SKM-1 (cell line): ENCODE measurements at regions not wholly inside any gene's neighbourhood (a gene's known extent, or its start where the extent isn't known, plus 50 kb on each side); places are given as distances from the start of the nearest gene placed in this dataset.
"Not testable (repeated sequence)": the region's sequence is repeated elsewhere in the genome, so short reads cannot be mapped to it uniquely, and the experiment has no call there.

Source experiments
- DNase-seq: peaks from one replicate; lab custom pipeline; 2025; ENCODE audit not compliant: unreplicated experiment; lab: John Stamatoyannopoulos, UW

- DNase-seq = no peak
Observed at GRCh38 chr16:5751216-5751615, 653.6 kb upstream of the EEF2KMT start.

- DNase-seq = not testable (repeated sequence)
Observed at GRCh38 chr16:5750439-5750838, 652.8 kb upstream of the EEF2KMT start.

GRCh38 chr16:5738586-5738985, 641.0 kb upstream of the EEF2KMT start:
- DNase-seq = no peak

GRCh38 chr16:5736209-5736930, 638.8 kb upstream of the EEF2KMT start:
- DNase-seq = no peak

GRCh38 chr16:5735444-5735843, 637.8 kb upstream of the EEF2KMT start:
- no peak for DNase-seq

GRCh38 chr16:5730783-5731182, 633.2 kb upstream of the EEF2KMT start:
- no peak for DNase-seq

- DNase-seq = no peak
Observed at GRCh38 chr16:5722116-5722619, 624.6 kb upstream of the EEF2KMT start.

- no peak for DNase-seq
Observed at GRCh38 chr16:5715155-5715554, 617.6 kb upstream of the EEF2KMT start.

GRCh38 chr16:5709889-5710288, 612.3 kb upstream of the EEF2KMT start:
- no peak for DNase-seq

- no peak for DNase-seq
Observed at GRCh38 chr16:5706211-5706610, 608.6 kb upstream of the EEF2KMT start.

GRCh38 chr16:5704271-5704670, 606.7 kb upstream of the EEF2KMT start:
- no peak for DNase-seq

GRCh38 chr16:5693426-5693825, 595.8 kb upstream of the EEF2KMT start:
- no peak for DNase-seq

- DNase-seq = no peak
Observed at GRCh38 chr16:5681966-5682365, 584.4 kb upstream of the EEF2KMT start.

- no peak for DNase-seq
Observed at GRCh38 chr16:5678371-5678770, 580.8 kb upstream of the EEF2KMT start.

- no peak for DNase-seq
Observed at GRCh38 chr16:5671421-5671820, 573.8 kb upstream of the EEF2KMT start.

- DNase-seq = no peak
Observed at GRCh38 chr16:5670198-5670597, 572.6 kb upstream of the EEF2KMT start.

- DNase-seq = no peak
Observed at GRCh38 chr16:5668553-5668952, 571.0 kb upstream of the EEF2KMT start.

GRCh38 chr16:5665834-5666233, 568.2 kb upstream of the EEF2KMT start:
- DNase-seq = no peak

- no peak for DNase-seq
Observed at GRCh38 chr16:5653789-5654188, 556.2 kb upstream of the EEF2KMT start.

GRCh38 chr16:5653041-5653440, 555.4 kb upstream of the EEF2KMT start:
- no peak for DNase-seq

GRCh38 chr16:5649762-5650743, 552.5 kb upstream of the EEF2KMT start:
- DNase-seq = no peak

- DNase-seq = no peak
Observed at GRCh38 chr16:5647051-5647450, 549.5 kb upstream of the EEF2KMT start.
